ENCODE measurements at regions not wholly inside any gene's neighbourhood (a gene's known extent, or its start where the extent isn't known, plus 50 kb on each side); places are given as distances from the start of the nearest gene placed in this dataset.
A peak's percentile ranks its signal among the peaks of the same experiment; 100 is the strongest.
"Not testable (repeated sequence)": the region's sequence is repeated elsewhere in the genome, so short reads cannot be mapped to it uniquely, and the experiment has no call there.

GRCh38 chr6:144477396-144477795 is 192.3 kb downstream of the UTRN start:
- DNase-seq (ENCODE audit: low spot score), result no peak

DNA sequence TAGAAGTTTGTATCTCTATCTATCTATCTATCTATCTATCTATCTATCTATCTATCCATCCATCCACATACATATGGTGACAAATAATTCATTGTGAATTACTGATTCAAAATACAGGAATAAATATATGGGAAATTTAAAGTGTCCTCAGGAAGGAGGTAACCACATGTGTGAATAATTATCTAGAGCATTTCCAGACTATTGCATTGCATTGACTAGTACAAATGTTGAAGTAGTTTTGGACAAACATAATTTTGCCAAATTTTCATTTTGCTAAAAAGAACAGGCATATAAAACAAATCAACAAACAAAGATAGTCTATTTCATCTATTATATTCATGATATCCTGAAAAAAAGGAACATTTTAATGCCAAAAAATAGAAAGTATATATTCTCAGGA is 192.7 kb downstream of the UTRN start:
- DNase-seq (ENCODE audit: low spot score), result no peak

DNA sequence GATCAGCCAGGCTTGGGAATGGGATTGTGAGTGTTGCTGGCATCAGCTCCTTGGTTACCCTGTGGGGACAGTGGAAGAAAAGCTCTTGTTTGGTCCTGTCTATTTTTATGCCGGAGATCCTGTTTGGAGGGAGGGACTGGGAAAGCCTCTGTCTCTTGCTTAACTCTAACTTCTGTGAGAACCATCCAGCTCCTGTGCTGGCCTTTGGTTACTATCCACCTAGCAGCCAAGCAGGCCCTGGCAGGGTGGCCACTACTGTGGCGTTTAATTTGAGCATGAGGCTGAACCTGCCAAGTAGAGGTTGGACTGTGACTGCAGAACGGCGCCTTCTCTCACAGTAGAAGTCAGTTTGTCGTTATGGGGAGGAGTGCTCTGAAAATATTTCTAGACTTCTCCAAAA is 193.3 kb downstream of the UTRN start:
- no peak for DNase-seq (ENCODE audit: low spot score)

GRCh38 chr6:144479991-144480390 is 194.9 kb downstream of the UTRN start:
- DNase-seq (ENCODE audit: low spot score), result no peak

DNA sequence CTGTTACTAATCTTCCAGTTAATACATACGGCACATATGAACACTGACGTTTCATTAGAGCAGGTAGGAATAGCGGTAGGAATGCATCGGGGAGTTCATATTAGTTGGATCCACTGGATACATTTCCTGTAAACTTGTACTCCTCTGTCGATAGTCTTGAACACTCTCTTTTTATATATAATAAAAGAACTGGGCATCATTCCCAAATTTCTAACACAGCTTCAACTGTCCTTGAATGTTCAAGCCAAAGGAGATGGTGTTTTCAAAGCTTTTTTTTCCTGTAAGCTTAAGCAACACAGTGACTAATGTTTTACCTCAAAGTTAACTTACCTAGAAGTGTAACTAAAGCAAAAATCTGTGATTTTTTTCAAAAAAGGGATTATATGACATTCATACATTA is 195.3 kb downstream of the UTRN start:
- DNase-seq (ENCODE audit: low spot score), result no peak

- no peak for DNase-seq (ENCODE audit: low spot score)
These were observed 196.4 kb downstream of the UTRN start for GRCh38 chr6:144481527-144481926.

DNA sequence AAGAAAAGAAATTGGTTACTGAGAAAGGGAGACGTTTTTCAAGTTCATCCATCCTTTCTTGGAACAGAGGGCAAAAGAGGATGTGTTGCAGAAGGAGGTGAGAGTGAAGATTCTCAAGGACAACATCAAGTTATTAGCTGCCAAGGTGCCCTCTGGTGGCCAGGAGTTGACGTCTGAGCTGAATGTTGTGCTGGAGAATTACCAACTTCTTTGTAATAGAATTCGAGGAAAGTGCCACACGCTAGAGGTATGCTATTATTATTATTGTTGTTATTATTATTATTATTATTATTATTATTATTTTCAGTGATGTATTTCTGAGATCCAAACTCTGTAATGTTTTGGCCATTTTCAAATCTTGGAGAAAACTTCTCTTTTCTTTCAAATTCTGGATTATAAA is 197.0 kb downstream of the UTRN start:
- DNase-seq (ENCODE audit: low spot score), result peak; percentile 79

- DNase-seq (ENCODE audit: low spot score), result no peak
These were observed 200.4 kb downstream of the UTRN start for GRCh38 chr6:144485531-144485930.

- no peak for DNase-seq (ENCODE audit: low spot score)
These were observed 203.5 kb downstream of the UTRN start for GRCh38 chr6:144488590-144488989.

- DNase-seq (ENCODE audit: low spot score), result no peak
These were observed 208.1 kb downstream of the UTRN start for GRCh38 chr6:144493035-144493910.

DNA sequence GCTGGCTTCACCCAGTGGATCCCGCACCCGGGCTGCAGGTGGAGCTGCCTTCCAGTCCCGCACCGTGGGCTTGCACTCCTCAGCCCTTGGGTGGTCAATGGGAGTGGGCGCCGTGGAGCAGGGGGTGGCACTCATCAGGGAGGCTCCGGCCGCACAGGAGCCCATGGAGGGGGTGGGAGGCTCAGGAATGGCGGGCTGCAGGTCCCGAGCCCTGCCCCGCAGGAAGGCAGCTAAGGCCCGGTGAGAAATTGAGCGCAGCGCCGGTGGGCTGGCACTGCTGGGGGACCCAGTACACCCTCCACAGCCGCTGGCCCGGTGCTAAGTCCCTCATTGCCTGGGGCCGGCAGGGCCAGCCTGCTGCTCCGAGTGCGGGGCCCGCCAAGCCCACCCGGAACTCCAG is 209.9 kb downstream of the UTRN start:
- DNase-seq (ENCODE audit: low spot score), result not testable (repeated sequence)

GRCh38 chr6:144497650-144498049 is 212.5 kb downstream of the UTRN start:
- no peak for DNase-seq (ENCODE audit: low spot score)

DNA sequence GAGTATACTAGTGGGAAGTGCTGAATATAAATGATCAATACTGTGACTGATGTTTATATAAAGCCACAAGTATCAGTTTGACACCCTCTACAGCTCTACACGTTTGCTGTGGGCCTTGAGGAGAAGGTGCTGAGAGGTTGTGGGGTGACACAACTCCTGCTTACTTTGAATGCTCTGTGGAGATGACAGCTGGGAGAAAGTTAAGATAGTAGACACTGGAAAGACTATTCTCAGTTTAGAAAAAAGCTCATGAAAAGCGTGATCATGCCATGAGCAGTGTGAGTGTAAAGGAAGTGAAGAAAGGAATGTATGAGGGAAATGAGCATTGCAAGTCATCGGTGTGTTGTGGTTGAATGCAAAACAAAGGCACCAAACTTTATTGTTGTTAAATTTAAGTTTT is 215.8 kb downstream of the UTRN start:
- DNase-seq (ENCODE audit: low spot score), result no peak

DNA sequence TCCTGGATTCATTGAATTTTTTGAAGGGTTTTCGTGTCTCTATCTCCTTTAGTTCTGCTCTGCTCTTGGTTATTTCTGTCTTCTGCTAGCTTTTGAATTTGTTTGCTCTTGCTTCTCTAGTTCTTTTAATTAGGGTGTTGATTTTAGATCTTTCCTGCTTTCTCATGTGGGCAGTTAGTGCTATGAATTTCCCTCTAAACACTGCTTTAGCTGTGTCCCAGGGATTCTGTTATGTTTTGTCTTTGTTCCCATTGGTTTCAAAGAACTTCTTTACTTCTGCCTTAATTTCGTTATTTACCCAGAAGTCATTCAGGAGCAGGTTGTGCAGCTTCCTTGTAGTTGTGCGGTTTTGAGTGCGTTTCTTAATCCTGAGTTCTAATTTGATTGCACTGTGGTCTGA is 220.1 kb downstream of the UTRN start:
- DNase-seq (ENCODE audit: low spot score), result not testable (repeated sequence)

- not testable (repeated sequence) for DNase-seq (ENCODE audit: low spot score)
These were observed 220.9 kb downstream of the UTRN start for GRCh38 chr6:144506051-144506450.

- not testable (repeated sequence) for DNase-seq (ENCODE audit: low spot score)
These were observed 222.7 kb downstream of the UTRN start for GRCh38 chr6:144507772-144508312.

DNA sequence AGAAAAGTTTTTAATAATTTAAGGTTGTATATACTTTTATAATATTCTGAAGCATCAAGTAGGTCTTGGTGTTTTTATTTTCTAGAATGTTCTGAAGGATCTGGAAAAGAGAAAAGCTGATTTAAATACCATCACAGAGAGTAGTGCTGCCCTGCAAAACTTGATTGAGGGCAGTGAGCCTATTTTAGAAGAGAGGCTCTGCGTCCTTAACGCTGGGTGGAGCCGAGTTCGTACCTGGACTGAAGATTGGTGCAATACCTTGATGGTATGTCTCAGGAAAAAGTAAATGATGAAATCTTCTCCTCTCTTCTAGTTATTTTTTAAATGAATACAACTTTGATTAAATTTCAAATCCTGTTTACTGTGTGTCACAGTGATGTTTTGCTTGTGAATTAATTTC is 225.7 kb downstream of the UTRN start:
- DNase-seq (ENCODE audit: low spot score), result no peak

- DNase-seq (ENCODE audit: low spot score), result no peak
These were observed 230.6 kb downstream of the UTRN start for GRCh38 chr6:144515761-144516160.

DNA sequence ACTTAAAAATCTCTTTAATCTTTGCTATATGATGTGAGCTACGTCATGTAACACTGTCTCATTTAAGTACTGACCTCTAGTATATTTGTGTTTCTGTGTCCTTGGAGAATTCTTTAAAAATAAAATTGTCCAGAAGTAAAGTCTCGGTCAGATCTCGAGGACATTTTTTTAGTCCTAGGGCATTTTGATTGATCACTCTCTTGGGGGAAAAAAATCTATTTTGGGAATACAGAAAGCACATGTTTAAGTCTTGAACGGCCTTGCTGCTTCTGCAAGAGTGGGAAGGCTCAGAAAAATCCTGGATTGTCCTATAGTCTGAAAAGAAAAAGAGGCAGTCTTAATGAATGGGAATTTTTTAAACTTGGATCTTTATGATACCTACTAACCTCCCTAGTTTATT is 234.3 kb downstream of the UTRN start:
- no peak for DNase-seq (ENCODE audit: low spot score)

DNA sequence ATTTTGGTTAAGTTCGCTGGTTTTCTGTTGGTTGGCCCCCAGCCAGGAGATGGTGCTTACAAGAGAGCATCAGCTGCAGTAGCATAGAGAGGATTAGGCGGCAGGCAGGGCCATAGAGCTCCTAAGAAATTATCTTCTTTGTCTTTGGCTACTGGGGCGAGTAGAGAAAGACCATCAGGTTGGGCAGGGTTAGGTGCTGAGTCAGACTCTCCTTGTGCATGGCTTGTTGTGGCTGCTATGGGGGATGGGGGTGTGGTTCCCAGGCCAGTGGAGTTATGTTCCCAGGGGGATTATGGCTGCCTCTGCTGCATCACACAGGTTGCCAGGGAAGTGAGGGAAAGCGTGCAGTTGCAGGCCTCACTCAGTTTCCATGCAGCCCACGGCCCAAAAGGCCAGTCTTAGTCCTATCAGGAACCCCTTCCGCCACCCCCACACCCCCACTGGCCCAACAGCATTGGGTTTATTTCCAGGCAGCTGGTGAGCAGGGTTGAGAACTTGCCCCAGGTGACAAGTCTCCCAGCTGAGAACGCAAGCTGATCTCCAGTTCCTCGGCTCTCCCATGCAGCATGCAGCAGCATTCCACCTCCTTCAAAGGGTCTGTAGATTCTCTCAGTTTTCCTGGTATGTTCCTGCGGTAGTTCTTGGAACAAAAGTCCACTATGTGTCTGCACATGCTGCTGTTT is 243.7 kb downstream of the UTRN start:
- DNase-seq (ENCODE audit: low spot score), result peak; percentile 3

DNA sequence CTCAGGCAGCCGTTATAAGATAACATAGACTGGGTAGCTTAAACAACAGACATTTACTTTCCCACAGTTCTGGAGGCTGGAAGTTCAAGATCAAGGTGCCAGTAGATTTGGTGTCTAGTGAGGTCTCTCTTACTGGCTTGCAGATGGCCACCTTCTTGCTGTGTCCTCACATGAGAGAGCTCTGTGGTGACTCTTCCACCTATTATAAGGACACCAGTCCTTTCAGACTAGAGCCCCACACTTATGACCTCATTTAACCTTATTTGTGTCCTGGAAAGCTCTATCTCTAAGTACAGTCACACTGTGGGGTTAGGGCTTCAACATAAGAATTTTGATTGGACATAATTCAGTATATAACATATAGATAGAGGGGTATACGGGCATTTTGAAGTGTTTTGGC is 245.0 kb downstream of the UTRN start:
- no peak for DNase-seq (ENCODE audit: low spot score)

GRCh38 chr6:144532238-144532637 is 247.1 kb downstream of the UTRN start:
- not testable (repeated sequence) for DNase-seq (ENCODE audit: low spot score)

DNA sequence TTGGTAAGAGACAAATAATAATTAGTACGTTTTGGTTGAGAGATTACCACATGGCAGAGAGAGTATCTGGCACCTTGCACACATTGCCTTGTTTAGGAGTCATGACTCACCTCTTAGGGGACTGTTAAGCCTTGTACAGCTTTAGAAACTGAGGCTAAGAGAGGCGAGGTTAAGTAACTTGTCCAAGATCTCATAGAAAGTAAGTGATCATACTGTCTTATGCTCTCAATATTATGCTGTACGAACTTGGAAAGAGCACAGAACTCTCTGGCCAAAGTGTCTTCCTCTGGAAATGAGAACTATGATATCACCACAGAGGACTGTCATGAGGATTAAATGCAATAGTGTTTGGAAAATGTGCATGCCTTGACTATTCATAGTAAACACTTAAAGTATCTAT is 249.0 kb downstream of the UTRN start:
- no peak for DNase-seq (ENCODE audit: low spot score)

All from HuH-7 (cell line).